ENCODE measurements at regions not wholly inside any gene's neighbourhood (a gene's known extent, or its start where the extent isn't known, plus 50 kb on each side); places are given as distances from the start of the nearest gene placed in this dataset.

DNA sequence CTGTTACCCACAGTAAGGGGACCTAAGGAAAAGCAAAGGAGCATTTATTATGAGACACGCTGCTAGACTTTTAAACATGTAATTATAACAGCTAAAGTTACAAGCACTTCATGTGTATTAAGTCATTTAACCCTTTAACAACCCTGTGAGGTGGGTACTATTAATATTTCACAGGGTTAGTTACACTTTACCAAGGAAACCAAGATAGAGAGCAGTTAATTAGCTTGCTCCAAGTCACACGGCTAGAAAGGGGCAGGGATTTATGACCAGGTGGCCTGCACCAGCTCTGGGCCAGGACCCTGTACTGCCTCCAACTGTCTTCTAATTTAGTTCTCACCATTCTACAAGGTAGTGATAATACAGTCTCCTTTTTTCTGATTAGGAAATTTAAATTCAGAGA lies 74.9 kb downstream of the RPL27A start:
- Histone ChIP-seq H3K9ac (ENCODE audit: low read length in 5 of 5) (no peak overlapping the region), H3K27me3 (ENCODE audit: control insufficient read depth in 5 of 5, insufficient read depth in 4 of 5, low read length in 5 of 5) (no peaks in the 10 kb centered on the region), H3K4me3 (ENCODE audit: low read depth in 1 of 5, low read length in 5 of 5) (no peak overlapping the region), H3K4me1 (ENCODE audit: control insufficient read depth in 5 of 5, insufficient read depth in 5 of 5, low read length in 5 of 5) (peaks cover 0 to 25% (median 9%) of the 10 kb centered on the region in 5 donors), H3K36me3 (ENCODE audit: control insufficient read depth in 5 of 5, insufficient read depth in 5 of 5, low read length in 5 of 5) (no peaks in the 10 kb centered on the region), H3K9me3 (ENCODE audit: control insufficient read depth in 5 of 5, low read length in 5 of 5) (no peaks in the 10 kb centered on the region), H3K27ac (ENCODE audit: low read depth, low read length) (no peak overlapping the region)

DNA sequence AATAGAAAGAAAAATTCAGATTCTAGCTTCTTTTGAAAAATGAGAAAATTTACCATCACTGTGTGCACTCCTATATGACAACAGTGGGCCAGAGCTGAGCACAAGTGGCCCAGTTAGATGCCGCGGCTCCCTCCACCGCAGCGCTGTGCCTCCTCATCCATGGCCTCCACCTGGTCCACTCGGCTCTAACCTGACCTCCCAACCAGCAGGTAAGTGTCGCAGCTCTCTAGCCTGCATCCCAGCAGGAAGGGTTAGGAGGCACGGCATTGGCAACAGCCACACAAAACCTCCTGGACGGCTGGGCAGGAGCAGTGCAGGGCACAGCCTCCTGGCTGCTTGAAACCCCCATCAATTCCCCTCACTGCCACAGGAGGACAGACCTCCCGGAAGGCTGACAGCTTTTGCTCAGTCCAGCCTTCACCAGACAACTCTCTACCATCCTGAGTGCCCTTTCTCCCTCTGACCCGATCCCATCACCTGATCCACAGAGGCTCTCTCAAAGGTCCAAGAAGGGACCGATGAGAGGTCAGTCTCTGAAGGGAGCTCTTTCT lies 76.1 kb downstream of the RPL27A start:
- no peaks in the 10 kb centered on the region for H3K36me3 ChIP-seq (ENCODE audit: control insufficient read depth in 5 of 5, insufficient read depth in 5 of 5, low read length in 5 of 5)
- H3K9me3 ChIP-seq (ENCODE audit: control insufficient read depth in 5 of 5, low read length in 5 of 5) = no peaks in the 10 kb centered on the region
- H3K4me3 ChIP-seq (ENCODE audit: low read depth in 1 of 5, low read length in 5 of 5) = no peak overlapping the region
- no peak overlapping the region for H3K27ac ChIP-seq (ENCODE audit: low read depth, low read length)
- no peak overlapping the region for H3K9ac ChIP-seq (ENCODE audit: low read length in 5 of 5)
- H3K4me1 ChIP-seq (ENCODE audit: control insufficient read depth in 5 of 5, insufficient read depth in 5 of 5, low read length in 5 of 5) = peaks cover 0 to 25% (median 9%) of the 10 kb centered on the region in 5 donors
- no peaks in the 10 kb centered on the region for H3K27me3 ChIP-seq (ENCODE audit: control insufficient read depth in 5 of 5, insufficient read depth in 4 of 5, low read length in 5 of 5)

DNA sequence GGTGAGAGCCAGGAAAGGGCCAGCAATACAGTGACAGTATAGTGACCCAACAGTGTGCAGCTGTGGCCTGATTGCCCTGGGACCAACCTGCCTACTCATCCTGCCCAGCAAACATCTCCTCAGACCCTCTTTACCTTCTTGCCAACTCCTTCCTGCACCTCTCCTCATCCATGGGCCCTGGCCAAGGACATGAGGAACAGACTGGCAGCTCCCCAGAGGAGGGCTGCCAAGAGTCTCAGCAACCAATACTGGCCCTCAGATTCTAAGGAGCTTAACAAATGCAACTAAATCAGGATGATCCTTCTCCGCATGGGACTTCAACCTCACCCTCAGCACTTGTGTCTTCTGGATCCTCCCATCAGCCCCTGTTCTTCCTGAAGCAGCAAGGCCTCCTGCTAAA lies 77.0 kb downstream of the RPL27A start:
- Histone ChIP-seq H3K4me3 (ENCODE audit: low read depth in 1 of 5, low read length in 5 of 5) (no peak overlapping the region), H3K4me1 (ENCODE audit: control insufficient read depth in 5 of 5, insufficient read depth in 5 of 5, low read length in 5 of 5) (peaks cover 0 to 25% (median 9%) of the 10 kb centered on the region in 5 donors), H3K27ac (ENCODE audit: low read depth, low read length) (no peak overlapping the region), H3K9me3 (ENCODE audit: control insufficient read depth in 5 of 5, low read length in 5 of 5) (no peaks in the 10 kb centered on the region), H3K36me3 (ENCODE audit: control insufficient read depth in 5 of 5, insufficient read depth in 5 of 5, low read length in 5 of 5) (no peaks in the 10 kb centered on the region), H3K9ac (ENCODE audit: low read length in 5 of 5) (no peak overlapping the region), H3K27me3 (ENCODE audit: control insufficient read depth in 5 of 5, insufficient read depth in 4 of 5, low read length in 5 of 5) (no peaks in the 10 kb centered on the region)

DNA sequence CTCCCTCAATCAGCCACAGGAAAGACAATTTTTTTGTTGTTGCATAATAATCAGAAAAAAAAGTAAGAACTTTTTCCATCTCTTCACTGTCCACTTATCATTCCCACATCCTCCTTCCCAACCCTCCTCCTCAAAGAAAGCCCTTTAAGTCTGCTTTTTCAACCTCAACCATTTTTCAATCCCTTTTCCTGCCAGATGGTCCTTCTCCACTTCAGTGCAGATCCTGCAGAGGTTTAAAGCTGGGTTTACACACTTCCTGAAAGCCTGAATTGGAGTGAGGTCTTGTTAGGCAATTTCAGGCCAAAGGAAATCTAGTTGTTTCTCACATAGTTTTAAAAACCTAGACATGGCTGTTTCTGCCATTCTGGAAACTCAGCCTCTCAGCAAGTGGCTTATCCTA lies 78.3 kb downstream of the RPL27A start:
- no peak overlapping the region for H3K27ac ChIP-seq (ENCODE audit: low read depth, low read length)
- peaks cover 0 to 25% (median 9%) of the 10 kb centered on the region in 5 donors for H3K4me1 ChIP-seq (ENCODE audit: control insufficient read depth in 5 of 5, insufficient read depth in 5 of 5, low read length in 5 of 5)

DNA sequence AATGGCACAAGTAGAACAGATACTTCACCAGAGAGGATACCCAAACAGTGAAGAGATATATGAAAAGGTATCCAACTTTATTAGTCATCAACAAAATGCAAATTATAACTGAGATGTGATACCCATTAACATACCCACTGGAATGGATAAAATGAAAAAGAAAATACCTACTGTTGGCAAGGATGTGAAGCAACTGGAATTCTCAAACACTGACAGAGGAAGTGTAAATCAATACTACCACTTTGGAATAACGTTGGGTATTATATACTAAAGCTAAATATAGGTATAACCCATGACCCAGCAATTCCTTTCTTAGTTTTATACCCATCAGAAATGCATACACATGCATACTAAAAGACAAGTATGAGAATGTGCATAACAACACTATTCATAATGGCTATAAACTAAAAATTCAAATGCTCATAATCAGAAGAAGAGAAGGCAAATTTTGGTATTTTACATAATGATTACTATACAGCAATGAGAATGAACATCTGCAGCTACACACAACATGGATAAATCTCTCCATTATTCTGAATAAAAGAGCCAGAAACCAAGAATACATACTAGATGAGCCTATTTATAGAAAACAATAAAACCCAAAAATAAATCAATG lies 80.6 kb downstream of the RPL27A start:
- no peak overlapping the region for H3K9ac ChIP-seq (ENCODE audit: low read length in 5 of 5)

More for the DNA sequence above, 78.3 kb downstream of the RPL27A start:
- no peak overlapping the region for H3K4me3 ChIP-seq (ENCODE audit: low read depth in 1 of 5, low read length in 5 of 5)
- H3K27me3 ChIP-seq (ENCODE audit: control insufficient read depth in 5 of 5, insufficient read depth in 4 of 5, low read length in 5 of 5) = no peaks in the 10 kb centered on the region
- no peaks in the 10 kb centered on the region for H3K9me3 ChIP-seq (ENCODE audit: control insufficient read depth in 5 of 5, low read length in 5 of 5)
- no peaks in the 10 kb centered on the region for H3K36me3 ChIP-seq (ENCODE audit: control insufficient read depth in 5 of 5, insufficient read depth in 5 of 5, low read length in 5 of 5)
- H3K9ac ChIP-seq (ENCODE audit: low read length in 5 of 5) = no peak overlapping the region

DNA sequence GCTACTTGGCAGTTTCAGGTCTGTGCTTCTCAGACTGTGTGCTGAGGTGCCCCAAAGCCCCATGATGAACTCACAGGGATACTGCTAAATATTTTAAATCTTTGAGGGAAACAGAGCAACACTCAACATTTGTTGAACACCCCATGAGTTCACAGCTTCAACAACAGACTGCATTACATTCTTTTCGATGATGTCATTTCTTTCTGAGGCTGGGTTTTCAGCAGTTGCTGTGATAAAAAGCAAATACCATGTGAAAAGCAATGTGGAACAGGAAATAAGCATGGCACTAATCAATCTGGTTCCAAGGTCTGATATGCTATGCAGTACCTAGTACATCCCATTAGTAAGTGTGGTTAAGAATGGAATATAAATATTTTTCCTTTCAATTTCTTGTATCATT lies 82.7 kb downstream of the RPL27A start:
- Histone ChIP-seq H3K4me3 (ENCODE audit: low read depth in 1 of 5, low read length in 5 of 5) (no peak overlapping the region), H3K9ac (ENCODE audit: low read length in 5 of 5) (no peak overlapping the region), H3K27me3 (ENCODE audit: control insufficient read depth in 5 of 5, insufficient read depth in 4 of 5, low read length in 5 of 5) (no peaks in the 10 kb centered on the region), H3K4me1 (ENCODE audit: control insufficient read depth in 5 of 5, insufficient read depth in 5 of 5, low read length in 5 of 5) (peaks cover 0 to 11% (median 2%) of the 10 kb centered on the region in 5 donors), H3K9me3 (ENCODE audit: control insufficient read depth in 5 of 5, low read length in 5 of 5) (no peaks in the 10 kb centered on the region), H3K27ac (ENCODE audit: low read depth, low read length) (no peak overlapping the region), H3K36me3 (ENCODE audit: control insufficient read depth in 5 of 5, insufficient read depth in 5 of 5, low read length in 5 of 5) (no peaks in the 10 kb centered on the region)

More for the DNA sequence above, 80.6 kb downstream of the RPL27A start:
- Histone ChIP-seq H3K27me3 (ENCODE audit: control insufficient read depth in 5 of 5, insufficient read depth in 4 of 5, low read length in 5 of 5) (no peaks in the 10 kb centered on the region), H3K36me3 (ENCODE audit: control insufficient read depth in 5 of 5, insufficient read depth in 5 of 5, low read length in 5 of 5) (no peaks in the 10 kb centered on the region), H3K27ac (ENCODE audit: low read depth, low read length) (no peak overlapping the region), H3K4me3 (ENCODE audit: low read depth in 1 of 5, low read length in 5 of 5) (no peak overlapping the region), H3K4me1 (ENCODE audit: control insufficient read depth in 5 of 5, insufficient read depth in 5 of 5, low read length in 5 of 5) (peaks cover 0 to 19% (median 5%) of the 10 kb centered on the region in 5 donors), H3K9me3 (ENCODE audit: control insufficient read depth in 5 of 5, low read length in 5 of 5) (no peaks in the 10 kb centered on the region)

DNA sequence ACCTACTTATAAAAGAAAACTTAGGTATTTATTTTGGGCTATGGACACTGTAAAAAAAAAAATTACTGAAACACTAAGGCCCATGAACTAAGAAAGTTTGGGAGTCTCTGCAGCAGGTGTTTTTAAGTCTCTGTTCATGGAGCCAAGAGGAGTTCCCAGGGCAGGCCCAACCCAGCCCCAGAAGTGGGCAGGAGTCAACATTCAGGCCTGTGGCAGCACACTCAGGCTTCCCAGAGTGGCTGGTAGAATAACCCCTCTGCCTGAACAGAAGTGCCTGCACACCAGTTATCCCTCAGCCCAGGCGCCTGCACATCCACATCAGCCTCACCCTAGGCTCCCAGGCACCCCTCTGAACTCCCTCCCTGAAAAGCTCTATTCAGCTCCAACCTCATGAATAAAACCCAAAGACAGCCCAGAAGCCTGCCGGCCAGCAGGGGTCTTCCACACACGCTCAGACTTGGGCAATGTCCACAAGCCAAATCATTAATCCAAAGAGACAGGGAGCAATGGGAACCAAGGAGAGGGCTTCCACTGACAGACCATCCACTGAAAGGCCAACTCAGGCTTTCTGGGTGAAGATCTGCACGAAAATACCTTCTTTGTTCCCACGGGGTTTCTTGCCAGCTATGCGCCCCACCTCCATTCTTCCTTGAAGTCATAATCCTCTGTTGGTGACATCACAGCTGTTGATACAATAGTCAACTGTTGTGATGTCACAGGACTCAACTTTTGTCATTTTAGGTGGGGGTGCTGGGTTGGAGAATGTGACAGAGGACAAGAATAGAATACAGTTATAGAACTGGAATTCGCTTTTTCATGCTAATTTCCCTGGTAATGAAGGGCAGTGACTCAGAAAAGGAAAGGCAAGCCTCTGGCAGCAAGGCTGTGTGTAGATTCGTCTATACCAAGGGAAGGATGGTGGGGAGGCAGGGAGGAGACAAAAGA lies 83.7 kb downstream of the RPL27A start:
- H3K27me3 ChIP-seq (ENCODE audit: control insufficient read depth in 5 of 5, insufficient read depth in 4 of 5, low read length in 5 of 5) = no peaks in the 10 kb centered on the region
- H3K4me3 ChIP-seq (ENCODE audit: low read depth in 1 of 5, low read length in 5 of 5) = no peak overlapping the region
- H3K27ac ChIP-seq (ENCODE audit: low read depth, low read length) = no peak overlapping the region
- no peaks in the 10 kb centered on the region for H3K9me3 ChIP-seq (ENCODE audit: control insufficient read depth in 5 of 5, low read length in 5 of 5)
- no peaks in the 10 kb centered on the region for H3K36me3 ChIP-seq (ENCODE audit: control insufficient read depth in 5 of 5, insufficient read depth in 5 of 5, low read length in 5 of 5)
- peaks cover 0 to 3% (median 2%) of the 10 kb centered on the region in 5 donors for H3K4me1 ChIP-seq (ENCODE audit: control insufficient read depth in 5 of 5, insufficient read depth in 5 of 5, low read length in 5 of 5)
- H3K9ac ChIP-seq (ENCODE audit: low read length in 5 of 5) = no peak overlapping the region

DNA sequence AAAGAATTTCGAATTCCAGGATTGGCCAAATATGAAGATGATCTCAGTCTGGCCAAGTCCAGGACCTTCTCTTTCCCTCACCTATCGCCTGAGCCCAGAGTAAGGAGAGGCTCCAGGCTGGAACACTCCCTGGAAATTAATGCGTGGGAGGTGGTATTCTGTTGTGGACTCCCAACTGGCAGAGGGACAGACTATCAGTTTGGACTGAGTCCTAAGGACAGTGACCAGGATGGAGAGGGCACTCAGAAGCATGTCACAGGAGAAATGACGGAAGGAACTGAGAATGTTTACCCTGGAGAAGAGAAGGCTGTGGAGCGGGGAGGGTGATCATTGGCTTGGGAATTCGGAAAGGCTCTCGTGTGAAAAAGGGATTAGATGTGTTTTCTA lies 84.4 kb downstream of the RPL27A start:
- Histone ChIP-seq H3K36me3 (ENCODE audit: control insufficient read depth in 5 of 5, insufficient read depth in 5 of 5, low read length in 5 of 5) (no peaks in the 10 kb centered on the region), H3K27ac (ENCODE audit: low read depth, low read length) (no peak overlapping the region), H3K4me3 (ENCODE audit: low read depth in 1 of 5, low read length in 5 of 5) (no peak overlapping the region), H3K9me3 (ENCODE audit: control insufficient read depth in 5 of 5, low read length in 5 of 5) (no peaks in the 10 kb centered on the region), H3K27me3 (ENCODE audit: control insufficient read depth in 5 of 5, insufficient read depth in 4 of 5, low read length in 5 of 5) (no peaks in the 10 kb centered on the region), H3K9ac (ENCODE audit: low read length in 5 of 5) (no peak overlapping the region), H3K4me1 (ENCODE audit: control insufficient read depth in 5 of 5, insufficient read depth in 5 of 5, low read length in 5 of 5) (peaks cover 0 to 2% (median 0%) of the 10 kb centered on the region in 5 donors)

DNA sequence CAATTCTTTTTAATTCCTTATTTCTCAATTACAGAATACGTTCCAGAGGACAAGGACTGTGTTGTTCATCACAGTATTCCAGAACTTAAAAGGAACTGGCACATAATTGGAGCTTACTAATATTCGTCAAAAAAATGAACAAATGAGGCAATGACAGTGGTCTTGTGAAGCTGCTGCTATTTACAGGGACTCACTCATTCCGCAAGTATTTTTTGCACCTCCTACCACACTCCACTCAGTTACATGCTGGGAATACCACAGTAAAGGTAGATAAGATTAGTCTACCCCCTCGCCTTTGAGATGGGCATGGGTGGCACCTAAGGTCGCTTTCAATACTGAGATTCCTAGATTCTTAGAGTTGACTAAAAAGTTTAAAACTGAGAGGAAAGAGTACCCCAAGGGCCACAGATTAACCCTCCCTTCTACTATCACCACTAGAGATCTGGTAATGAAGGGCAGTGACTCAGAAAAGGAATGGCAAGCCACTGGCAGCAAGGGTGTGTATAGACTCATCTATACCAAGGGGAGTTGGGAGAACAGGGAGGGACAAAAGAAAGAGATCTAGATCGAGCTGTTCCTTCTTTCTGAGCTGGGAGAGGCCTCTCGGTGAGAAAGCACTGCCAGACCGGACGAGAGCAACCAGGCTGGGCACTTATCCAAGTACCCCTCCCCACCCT lies 85.0 kb downstream of the RPL27A start:
- Histone ChIP-seq H3K27ac (ENCODE audit: low read depth, low read length) (no peak overlapping the region), H3K4me3 (ENCODE audit: low read depth in 1 of 5, low read length in 5 of 5) (no peak overlapping the region), H3K4me1 (ENCODE audit: control insufficient read depth in 5 of 5, insufficient read depth in 5 of 5, low read length in 5 of 5) (peaks cover 0 to 2% (median 0%) of the 10 kb centered on the region in 5 donors), H3K9ac (ENCODE audit: low read length in 5 of 5) (no peak overlapping the region), H3K27me3 (ENCODE audit: control insufficient read depth in 5 of 5, insufficient read depth in 4 of 5, low read length in 5 of 5) (no peaks in the 10 kb centered on the region), H3K36me3 (ENCODE audit: control insufficient read depth in 5 of 5, insufficient read depth in 5 of 5, low read length in 5 of 5) (no peaks in the 10 kb centered on the region), H3K9me3 (ENCODE audit: control insufficient read depth in 5 of 5, low read length in 5 of 5) (no peaks in the 10 kb centered on the region)

Measured in subcutaneous abdominal adipose tissue (tissue), 5 donors.